HEK293 (cell line): ENCODE measurements at regions not wholly inside any gene's neighbourhood (a gene's known extent, or its start where the extent isn't known, plus 50 kb on each side); places are given as distances from the start of the nearest gene placed in this dataset.

Source experiments
- CTCF ChIA-PET: fragments of 350-600 bp; formaldehyde crosslinking; extraction: SDS; loops from one replicate; lab custom pipeline; 2021; ENCODE audit warnings: antibody characterized with exemption; lab: Yijun Ruan, JAX
- POLR2A ChIA-PET: fragments of 300-600 bp; formaldehyde crosslinking; extraction: SDS; loops from one replicate; lab custom pipeline; 2020; ENCODE audit warnings: antibody characterized with exemption, inconsistent platforms; lab: Yijun Ruan, JAX
- H3K27ac ChIP-seq: fragments of 200-500 bp; sonication (Bioruptor generic); 2 replicates; pipeline ENCODE4 v1.5.1; 2014; ENCODE audit warnings: low read depth, low read length, control low read depth, inconsistent platforms; ENCODE audit errors: extremely low read depth
- H3K36me3 ChIP-seq, 2 experiments: fragments of 200-500 bp in 1 of 2; sonication (Bioruptor generic) in 1 of 2; 1 replicate in 1 of 2; 2 replicates in 1 of 2; pipeline ENCODE4 v1.5.1; 2014 to 2017; ENCODE audit warnings: inconsistent platforms in 2 of 2, low read length in 2 of 2; ENCODE audit not compliant: control insufficient read depth in 2 of 2, insufficient read depth in 1 of 2
- H3K4me1 ChIP-seq: fragments of 200-500 bp; sonication (Bioruptor generic); 2 replicates; pipeline ENCODE4 v1.5.1; 2014; ENCODE audit warnings: mild to moderate bottlenecking, low read length, inconsistent platforms; ENCODE audit not compliant: control insufficient read depth, insufficient read depth
- H3K4me3 ChIP-seq: 2 replicates; pipeline ENCODE4 v1.5.1; 2011; ENCODE audit warnings: low read depth, mild to moderate bottlenecking, control low read depth, low read length, moderate library complexity
- H3K9me3 ChIP-seq: fragments of 200-500 bp; sonication (Bioruptor generic); 2 replicates; pipeline ENCODE4 v1.5.1; 2014; ENCODE audit warnings: low read depth, low read length, inconsistent platforms; ENCODE audit not compliant: control insufficient read depth, insufficient read depth
- GFI1B ChIP-seq: fragments of 450-650 bp; formaldehyde crosslinking; IDR thresholded peaks from 2 replicates; pipeline ENCODE4 v1.5.1; 2016; ENCODE audit warnings: missing biosample characterization, missing genetic modification characterization
- HIC1 ChIP-seq: fragments of 450-650 bp; formaldehyde crosslinking; IDR thresholded peaks from 2 replicates; pipeline ENCODE4 v1.5.1; 2016; ENCODE audit warnings: missing biosample characterization, missing genetic modification characterization
- OVOL3 ChIP-seq: fragments of 450-650 bp; formaldehyde crosslinking; IDR thresholded peaks from 2 replicates; pipeline ENCODE4 v1.5.1; 2016; ENCODE audit warnings: missing biosample characterization, missing genetic modification characterization
- PRDM2 ChIP-seq: fragments of 450-650 bp; formaldehyde crosslinking; IDR thresholded peaks from 2 replicates; pipeline ENCODE4 v1.5.1; 2016; ENCODE audit warnings: missing biosample characterization, missing genetic modification characterization, borderline replicate concordance
- PRDM6 ChIP-seq: fragments of 450-650 bp; formaldehyde crosslinking; IDR thresholded peaks from 2 replicates; pipeline ENCODE4 v1.5.1; 2017; ENCODE audit warnings: missing biosample characterization, missing genetic modification characterization
- ZBTB20 ChIP-seq: fragments of 450-650 bp; formaldehyde crosslinking; IDR thresholded peaks from 2 replicates; pipeline ENCODE4 v1.5.1; 2016; ENCODE audit warnings: missing biosample characterization, missing genetic modification characterization
- ZNF184 ChIP-seq: fragments of 450-650 bp; IDR thresholded peaks from 2 replicates; pipeline ENCODE4 v1.5.1; 2018; ENCODE audit warnings: missing biosample characterization, mild to moderate bottlenecking, missing genetic modification characterization
- ZNF266 ChIP-seq: fragments of 450-650 bp; formaldehyde crosslinking; IDR thresholded peaks from 2 replicates; pipeline ENCODE4 v1.5.1; 2016; ENCODE audit warnings: missing biosample characterization, missing genetic modification characterization, low read depth
- ZNF426 ChIP-seq: fragments of 450-650 bp; formaldehyde crosslinking; IDR thresholded peaks from 2 replicates; pipeline ENCODE4 v1.5.1; 2017; ENCODE audit warnings: missing biosample characterization, missing genetic modification characterization, mild to moderate bottlenecking, inconsistent platforms, moderate library complexity
- ZNF514 ChIP-seq: fragments of 450-650 bp; formaldehyde crosslinking; IDR thresholded peaks from 2 replicates; pipeline ENCODE4 v1.5.1; 2016; ENCODE audit warnings: missing biosample characterization, missing genetic modification characterization
- ZNF585B ChIP-seq: fragments of 450-650 bp; formaldehyde crosslinking; IDR thresholded peaks from 2 replicates; pipeline ENCODE4 v1.5.1; 2016; ENCODE audit warnings: missing biosample characterization, missing genetic modification characterization
- ZNF610 ChIP-seq: fragments of 450-650 bp; formaldehyde crosslinking; IDR thresholded peaks from 2 replicates; pipeline ENCODE4 v1.5.1; 2016; ENCODE audit warnings: missing biosample characterization, missing genetic modification characterization, borderline replicate concordance
- ZNF768 ChIP-seq: fragments of 450-650 bp; formaldehyde crosslinking; IDR thresholded peaks from 2 replicates; pipeline ENCODE4 v1.5.1; 2018; ENCODE audit warnings: missing biosample characterization, mild to moderate bottlenecking, missing genetic modification characterization

- TF ChIP-seq ZBTB20 (no peak), ZNF426 (no peak), ZNF610 (tag by site-specific recombination) (no peak), ZNF514 (no peak), PRDM6 (tag by site-specific recombination) (no peak), PRDM2 (tag by site-specific recombination) (no peak), GFI1B (tag by site-specific recombination) (no peak), ZNF266 (tag by site-specific recombination) (no peak), ZNF184 (no peak), ZNF585B (tag by site-specific recombination) (no peak), HIC1 (no peak)
- CTCF ChIA-PET = no interaction called here
- POLR2A ChIA-PET = no interaction called here
Observed at GRCh38 chr1:30068787-30069472, 654.5 kb downstream of the MATN1 start.

GRCh38 chr1:30064547-30064946 lies 658.8 kb downstream of the MATN1 start:
- ChIA-PET CTCF (no interaction called here), POLR2A (no interaction called here)
- no peak overlapping the region for H3K27ac ChIP-seq
- no peaks in the 10 kb centered on the region for H3K36me3 ChIP-seq
- H3K9me3 ChIP-seq = no peaks in the 10 kb centered on the region
- TF ChIP-seq ZNF768 (tag by site-specific recombination) (peak; percentile 33; the same call in 1 of the 2 replicates), OVOL3 (tag by site-specific recombination) (no peak)
- H3K4me1 ChIP-seq = no peaks in the 10 kb centered on the region
- H3K4me3 ChIP-seq = no peak overlapping the region

More at GRCh38 chr1:30068787-30069472, 654.5 kb downstream of the MATN1 start:
- no peak overlapping the region for H3K4me3 ChIP-seq
- H3K27ac ChIP-seq = no peak overlapping the region
- H3K4me1 ChIP-seq = no peaks in the 10 kb centered on the region
- no peaks in the 10 kb centered on the region for H3K36me3 ChIP-seq
- no peaks in the 10 kb centered on the region for H3K9me3 ChIP-seq
